NCI-H748 treated with DMSO at 0.1 percent for 48 hours (cell line): ENCODE measurements at regions not wholly inside any gene's neighbourhood (a gene's known extent, or its start where the extent isn't known, plus 50 kb on each side); places are given as distances from the start of the nearest gene placed in this dataset.
A peak's percentile ranks its signal among the peaks of the same experiment; 100 is the strongest.
"Not testable (repeated sequence)": the region's sequence is repeated elsewhere in the genome, so short reads cannot be mapped to it uniquely, and the experiment has no call there.

Experiments used
- DNase-seq: peaks from one replicate; lab custom pipeline; 2025; lab: John Stamatoyannopoulos, UW

DNA sequence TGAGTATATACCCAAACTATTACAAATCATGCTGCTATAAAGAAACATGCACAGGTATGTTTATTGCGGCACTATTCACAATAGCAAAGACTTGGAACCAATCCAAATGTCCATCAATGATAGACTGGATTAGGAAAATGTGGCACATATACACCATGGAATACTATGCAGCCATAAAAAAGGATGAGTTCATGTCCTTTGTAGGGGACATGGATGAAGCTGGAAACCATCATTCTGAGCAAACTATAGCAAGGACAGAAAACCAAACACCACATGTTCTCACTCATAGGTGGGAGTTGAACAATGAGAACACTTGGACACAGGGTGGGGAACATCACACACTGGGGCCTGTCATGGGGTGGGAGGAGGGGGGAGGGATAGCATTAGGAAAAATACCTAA is 672.7 kb upstream of the CTNND2 start:
- not testable (repeated sequence) for DNase-seq

- peak; percentile 94 for DNase-seq
These were observed 670.2 kb upstream of the CTNND2 start for GRCh38 chr5:12574298-12575093.

- DNase-seq = not testable (repeated sequence)
These were observed 669.7 kb upstream of the CTNND2 start for GRCh38 chr5:12573916-12574297.

DNA sequence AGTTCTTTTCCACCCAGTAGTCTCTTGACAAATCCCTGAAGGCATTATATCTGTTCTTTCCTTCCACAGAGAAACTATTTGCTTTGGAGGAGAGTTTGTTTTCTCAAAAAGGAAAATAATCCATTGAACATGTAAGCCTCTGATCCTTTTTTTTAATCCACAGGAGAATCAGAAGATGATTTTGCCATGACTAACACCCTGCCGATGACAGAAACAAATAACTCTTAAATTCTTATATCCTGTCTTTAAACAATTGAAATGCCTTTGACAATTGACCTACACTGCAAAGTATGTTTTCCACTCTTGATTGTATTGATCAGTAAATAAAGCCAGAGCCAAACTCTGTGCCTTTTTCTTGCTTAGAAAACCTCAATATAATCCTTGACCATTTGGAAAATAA is 666.4 kb upstream of the CTNND2 start:
- DNase-seq = no peak

DNA sequence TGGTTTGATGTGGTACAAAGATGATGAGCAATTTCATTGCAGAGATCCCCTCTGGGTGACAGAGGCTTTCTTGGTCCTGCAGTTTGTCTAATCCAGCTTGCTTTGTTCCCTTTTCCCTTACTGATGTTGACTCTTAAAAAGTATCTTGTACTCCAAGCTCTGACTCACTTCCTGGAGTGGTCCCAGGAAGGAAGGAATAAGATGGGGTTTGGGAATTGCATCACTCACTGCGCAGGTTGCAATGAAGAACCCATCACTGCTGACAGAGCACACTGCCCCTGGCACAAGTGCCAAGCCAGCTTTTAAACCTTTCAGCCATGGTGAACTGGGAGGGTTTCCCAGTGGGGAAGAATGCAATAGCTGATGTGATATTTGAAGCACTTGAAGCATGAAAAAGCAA is 662.2 kb upstream of the CTNND2 start:
- DNase-seq = no peak

GRCh38 chr5:12557012-12557411 is 652.8 kb upstream of the CTNND2 start:
- DNase-seq = no peak

DNA sequence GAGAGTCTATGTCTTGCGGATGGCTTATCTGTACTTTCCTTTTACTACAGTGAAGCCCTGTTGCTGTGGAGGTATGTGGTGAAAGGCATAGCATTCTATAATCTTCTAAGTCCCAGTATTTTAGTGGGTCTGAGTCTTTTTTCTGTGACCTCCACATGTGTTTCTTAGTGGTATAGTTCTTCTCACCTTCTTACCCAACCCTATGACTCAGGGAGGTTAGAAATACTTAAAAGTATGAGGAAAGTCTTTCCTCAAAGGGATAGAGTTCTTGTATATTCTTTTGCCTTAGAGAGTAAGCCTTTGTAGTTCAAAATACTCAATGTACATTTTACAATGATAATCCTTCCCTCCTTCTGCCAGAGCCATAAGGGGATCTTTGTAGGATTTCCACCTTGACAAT is 621.9 kb upstream of the CTNND2 start:
- DNase-seq = no peak

DNA sequence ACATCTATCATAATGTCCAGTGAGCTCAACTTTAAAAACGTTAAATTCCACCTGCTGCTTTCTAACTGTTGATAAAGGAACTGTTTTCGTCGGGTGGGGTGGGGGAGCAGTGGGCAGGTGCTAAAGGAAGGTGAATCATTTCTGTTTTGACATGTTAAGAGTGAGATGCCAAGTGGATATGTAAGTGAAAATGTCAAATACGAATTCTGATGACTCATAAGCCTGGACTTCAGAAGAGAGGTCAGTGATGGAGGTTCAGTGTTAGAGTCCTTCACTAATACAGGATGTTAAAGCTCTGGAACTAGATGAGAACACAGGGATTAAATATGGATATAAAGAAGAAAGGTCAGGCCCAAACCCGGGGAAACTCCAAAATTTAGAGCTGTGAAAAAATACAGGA is 617.9 kb upstream of the CTNND2 start:
- no peak for DNase-seq

DNA sequence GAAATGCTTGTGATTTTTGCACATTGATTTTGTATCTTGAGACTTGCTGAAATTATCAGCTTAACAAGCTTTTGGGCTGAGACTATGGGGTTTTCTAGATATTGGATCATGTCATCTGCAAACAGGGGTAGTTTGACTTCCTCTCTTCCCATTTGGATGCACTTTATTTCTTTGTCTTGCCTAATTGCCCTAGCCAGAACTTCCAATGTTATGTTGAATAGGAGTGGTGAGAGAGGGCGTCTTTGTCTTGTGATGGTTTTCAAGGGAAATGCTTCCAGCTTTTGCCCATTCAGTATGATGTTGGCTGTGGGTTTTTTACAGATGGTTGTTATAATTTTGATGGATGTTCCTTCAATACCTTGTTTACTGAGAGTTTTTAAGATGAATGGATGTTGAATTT is 600.7 kb upstream of the CTNND2 start:
- not testable (repeated sequence) for DNase-seq

GRCh38 chr5:12488161-12488560 is 583.9 kb upstream of the CTNND2 start:
- no peak for DNase-seq

DNA sequence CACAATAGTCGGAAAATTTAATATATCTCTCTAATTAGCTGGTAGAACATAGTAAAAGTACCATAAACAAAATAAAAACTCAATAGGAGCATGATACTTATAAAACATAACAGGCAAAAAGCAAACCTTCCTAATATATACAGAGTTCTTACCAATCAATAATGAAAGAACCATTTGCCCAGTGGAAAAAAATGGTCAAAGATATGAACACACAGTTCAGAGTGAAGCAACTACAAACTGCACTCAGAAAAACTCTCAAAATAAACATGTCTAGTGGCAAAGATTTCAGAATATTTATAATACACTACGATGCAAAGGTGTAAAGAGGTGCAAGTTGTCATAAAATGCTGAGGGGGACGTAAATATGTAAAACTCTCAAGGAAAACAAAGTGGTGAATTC is 576.2 kb upstream of the CTNND2 start:
- DNase-seq = no peak

- no peak for DNase-seq
These were observed 573.3 kb upstream of the CTNND2 start for GRCh38 chr5:12477554-12477953.

DNA sequence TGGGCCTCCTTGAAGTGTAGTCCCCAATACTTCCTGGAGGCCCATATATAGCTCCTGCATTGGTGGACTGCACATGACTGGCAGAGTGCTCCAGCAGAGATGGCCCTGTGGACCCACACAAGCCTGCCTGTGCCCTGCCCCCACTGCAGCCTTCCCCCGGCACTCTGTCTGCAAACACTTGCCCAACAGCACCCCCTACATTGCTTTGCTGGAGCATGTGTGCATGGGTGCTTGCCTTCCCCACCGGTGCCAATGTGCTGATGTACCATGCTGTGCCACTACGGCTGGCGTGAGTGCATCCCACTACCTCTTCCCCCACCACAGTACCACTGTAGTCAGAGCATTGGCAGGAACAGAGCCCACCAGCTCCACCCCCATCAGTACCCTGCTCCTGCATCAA is 563.6 kb upstream of the CTNND2 start:
- DNase-seq = no peak

GRCh38 chr5:12460493-12461261 is 556.4 kb upstream of the CTNND2 start:
- no peak for DNase-seq

GRCh38 chr5:12459326-12459725 is 555.1 kb upstream of the CTNND2 start:
- DNase-seq = no peak

GRCh38 chr5:12419075-12419474 is 514.8 kb upstream of the CTNND2 start:
- DNase-seq = no peak

DNA sequence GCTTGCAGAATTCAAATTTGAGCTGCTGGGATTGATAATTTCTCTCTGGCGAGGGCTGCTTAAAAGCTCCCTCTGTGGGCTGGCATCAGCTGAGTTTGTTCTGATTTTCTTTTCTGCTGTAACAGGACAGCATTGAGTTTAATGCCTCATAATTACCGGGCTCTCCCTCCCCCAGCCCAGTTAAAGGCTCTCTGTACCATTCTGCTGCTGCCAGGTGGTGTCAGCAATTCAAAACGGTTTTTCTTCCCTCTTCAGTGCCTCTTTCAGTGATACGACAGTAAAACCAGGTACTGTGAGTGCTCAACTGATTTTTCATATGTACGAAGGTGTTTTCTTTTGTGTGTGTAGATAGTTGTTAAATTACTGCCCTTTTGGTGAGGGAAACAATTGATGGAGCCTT is 509.3 kb upstream of the CTNND2 start:
- DNase-seq = no peak

- no peak for DNase-seq
These were observed 508.8 kb upstream of the CTNND2 start for GRCh38 chr5:12413075-12413474.

DNA sequence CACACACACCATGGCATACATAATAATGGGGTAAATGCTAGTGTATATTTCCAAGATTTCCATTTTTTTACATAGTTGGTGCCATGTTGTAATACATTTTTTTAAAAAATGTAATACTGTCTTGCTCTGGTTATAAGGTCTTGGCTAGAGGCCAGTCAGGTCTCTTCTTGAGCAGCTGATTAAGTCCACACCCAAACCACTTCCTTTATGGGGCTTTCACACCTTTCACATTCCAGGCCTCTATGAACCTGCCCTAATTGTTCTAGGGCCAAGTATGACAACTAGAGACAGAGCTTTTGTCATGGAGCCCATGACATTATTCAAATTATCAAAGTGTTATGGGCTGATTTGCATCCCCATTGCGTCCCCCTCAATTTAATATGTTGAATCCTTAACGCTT is 495.6 kb upstream of the CTNND2 start:
- DNase-seq = no peak

GRCh38 chr5:12392246-12392645 is 488.0 kb upstream of the CTNND2 start:
- DNase-seq = no peak

DNA sequence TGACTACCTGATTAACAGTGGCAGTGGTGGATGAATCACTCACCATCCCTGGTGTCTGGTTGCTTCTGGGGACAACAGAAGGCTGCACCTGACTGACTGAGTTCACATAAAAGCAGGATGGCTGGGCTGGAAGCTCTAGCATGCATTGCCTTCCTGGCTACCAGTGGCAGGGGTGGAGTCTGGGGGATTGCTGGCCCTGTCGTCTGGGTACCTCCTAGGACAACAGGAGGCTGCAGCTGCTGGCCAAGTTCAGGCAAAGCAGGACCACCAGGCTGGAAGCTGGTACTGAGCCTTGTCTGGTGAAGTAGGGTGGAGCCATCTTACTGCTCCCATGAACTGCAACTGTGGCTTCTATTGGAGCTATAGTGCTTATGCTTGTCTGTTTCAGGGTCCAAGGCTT is 480.8 kb upstream of the CTNND2 start:
- DNase-seq = no peak

DNA sequence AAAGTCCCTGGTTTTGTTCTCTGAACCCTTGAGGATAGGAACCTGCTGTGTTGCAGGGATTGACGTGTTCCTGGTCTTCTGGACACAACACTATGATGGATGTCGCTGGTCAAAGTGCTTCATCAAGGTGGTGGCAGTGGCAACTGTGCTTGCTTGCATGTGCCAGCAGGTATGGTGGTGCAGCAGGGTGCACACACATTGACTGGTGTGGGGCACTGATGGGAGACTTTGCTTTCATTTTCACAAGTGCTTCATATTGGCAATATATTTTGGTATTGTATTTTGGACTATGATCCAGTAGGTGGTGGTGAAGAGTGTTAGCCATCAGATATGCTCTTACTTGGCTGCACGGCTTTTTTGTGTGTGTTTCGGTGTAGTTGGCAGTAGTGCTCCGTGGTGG is 479.8 kb upstream of the CTNND2 start:
- DNase-seq = no peak

- no peak for DNase-seq
These were observed 463.7 kb upstream of the CTNND2 start for GRCh38 chr5:12367973-12368372.

DNA sequence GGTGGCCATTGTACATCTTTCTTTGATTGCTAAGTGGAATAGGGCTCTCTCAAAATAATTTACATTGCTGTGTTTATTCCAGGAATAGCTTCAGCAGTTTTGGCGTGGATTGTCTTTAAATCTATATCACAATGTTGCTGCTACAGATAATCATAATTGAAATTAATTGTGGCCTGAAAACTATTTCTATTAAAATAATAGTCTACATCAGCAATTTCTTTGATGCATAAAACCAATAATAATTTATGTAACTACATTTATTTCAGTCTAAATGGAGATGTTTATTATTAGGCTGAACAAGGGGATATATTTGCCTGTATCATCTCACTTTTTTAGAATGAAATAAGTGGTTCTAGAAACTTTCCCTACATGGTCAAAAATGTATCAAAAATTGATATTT is 456.0 kb upstream of the CTNND2 start:
- no peak for DNase-seq
